ENCODE measurements at regions not wholly inside any gene's neighbourhood (a gene's known extent, or its start where the extent isn't known, plus 50 kb on each side); places are given as distances from the start of the nearest gene placed in this dataset.

DNA sequence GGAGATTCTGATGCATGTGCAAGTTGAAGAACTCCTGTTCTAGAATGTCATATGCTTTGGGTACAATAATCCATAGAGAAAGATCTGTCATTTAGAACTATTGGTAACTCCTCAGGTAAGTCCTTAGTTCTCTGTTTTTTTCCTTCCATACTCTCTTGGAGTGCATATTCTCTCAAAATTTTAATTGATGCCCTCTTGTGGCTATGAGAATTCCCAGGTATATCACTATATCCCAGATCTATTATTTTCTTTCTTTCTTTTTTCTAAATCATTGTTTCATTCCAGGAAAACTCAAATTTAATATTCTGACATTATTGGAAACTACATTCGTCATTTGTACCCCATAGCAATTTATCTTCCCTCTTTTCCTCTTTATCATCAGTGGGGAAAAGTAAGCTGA lies 485.4 kb downstream of the KLF5 start:
- H3K9me3 ChIP-seq (ENCODE audit: severe bottlenecking): no peaks in the 10 kb centered on the region
- ATAC-seq (ENCODE audit: low read depth) (no peak), DNase-seq (ENCODE audit: low spot score) (no peak)
- H3K4me1 ChIP-seq (ENCODE audit: insufficient read depth, poor library complexity, severe bottlenecking): peaks cover 21% of the 10 kb centered on the region
- H3K27ac ChIP-seq (ENCODE audit: poor library complexity, severe bottlenecking): no peak overlapping the region
- H3K4me3 ChIP-seq (ENCODE audit: severe bottlenecking): no peak overlapping the region
- H3K27me3 ChIP-seq (ENCODE audit: insufficient read depth, poor library complexity, severe bottlenecking): no peaks in the 10 kb centered on the region
- no peaks in the 10 kb centered on the region for H3K36me3 ChIP-seq (ENCODE audit: low read depth)
- TF ChIP-seq, protein P1, sequence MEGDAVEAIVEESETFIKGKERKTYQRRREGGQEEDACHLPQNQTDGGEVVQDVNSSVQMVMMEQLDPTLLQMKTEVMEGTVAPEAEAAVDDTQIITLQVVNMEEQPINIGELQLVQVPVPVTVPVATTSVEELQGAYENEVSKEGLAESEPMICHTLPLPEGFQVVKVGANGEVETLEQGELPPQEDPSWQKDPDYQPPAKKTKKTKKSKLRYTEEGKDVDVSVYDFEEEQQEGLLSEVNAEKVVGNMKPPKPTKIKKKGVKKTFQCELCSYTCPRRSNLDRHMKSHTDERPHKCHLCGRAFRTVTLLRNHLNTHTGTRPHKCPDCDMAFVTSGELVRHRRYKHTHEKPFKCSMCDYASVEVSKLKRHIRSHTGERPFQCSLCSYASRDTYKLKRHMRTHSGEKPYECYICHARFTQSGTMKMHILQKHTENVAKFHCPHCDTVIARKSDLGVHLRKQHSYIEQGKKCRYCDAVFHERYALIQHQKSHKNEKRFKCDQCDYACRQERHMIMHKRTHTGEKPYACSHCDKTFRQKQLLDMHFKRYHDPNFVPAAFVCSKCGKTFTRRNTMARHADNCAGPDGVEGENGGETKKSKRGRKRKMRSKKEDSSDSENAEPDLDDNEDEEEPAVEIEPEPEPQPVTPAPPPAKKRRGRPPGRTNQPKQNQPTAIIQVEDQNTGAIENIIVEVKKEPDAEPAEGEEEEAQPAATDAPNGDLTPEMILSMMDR (IDR thresholded peaks at IDR 0.05; ENCODE audit: poor library complexity, severe bottlenecking): peak; percentile 26

DNA sequence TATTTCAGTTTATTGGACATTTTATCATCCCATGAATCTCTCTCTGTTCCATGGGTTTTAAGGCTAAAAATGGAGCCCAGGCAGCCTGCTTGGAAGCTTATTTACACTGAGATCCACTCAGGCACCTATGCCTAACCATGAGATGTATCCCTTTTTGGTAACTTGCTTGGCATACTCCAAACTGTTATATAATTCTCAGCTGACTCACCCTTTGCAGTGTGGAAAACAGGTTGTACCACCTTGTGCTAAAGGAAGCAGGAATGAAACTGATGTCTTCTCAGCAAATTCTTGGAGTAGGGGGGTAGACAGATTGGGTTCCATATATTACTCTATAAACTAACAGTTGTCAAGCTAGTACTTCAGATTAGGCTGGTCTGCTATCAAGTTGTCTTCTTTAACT lies 483.6 kb downstream of the KLF5 start:
- Histone ChIP-seq H3K36me3 (ENCODE audit: low read depth) (no peaks in the 10 kb centered on the region), H3K9me3 (ENCODE audit: severe bottlenecking) (no peaks in the 10 kb centered on the region), H3K4me1 (ENCODE audit: insufficient read depth, poor library complexity, severe bottlenecking) (peaks cover 20% of the 10 kb centered on the region), H3K27me3 (ENCODE audit: insufficient read depth, poor library complexity, severe bottlenecking) (no peaks in the 10 kb centered on the region), H3K27ac (ENCODE audit: poor library complexity, severe bottlenecking) (no peak overlapping the region), H3K4me3 (ENCODE audit: severe bottlenecking) (no peak overlapping the region)
- ATAC-seq (ENCODE audit: low read depth) (no peak), DNase-seq (ENCODE audit: low spot score) (no peak)
- TF ChIP-seq, protein P1 (IDR thresholded peaks at IDR 0.05; ENCODE audit: poor library complexity, severe bottlenecking): no peak

DNA sequence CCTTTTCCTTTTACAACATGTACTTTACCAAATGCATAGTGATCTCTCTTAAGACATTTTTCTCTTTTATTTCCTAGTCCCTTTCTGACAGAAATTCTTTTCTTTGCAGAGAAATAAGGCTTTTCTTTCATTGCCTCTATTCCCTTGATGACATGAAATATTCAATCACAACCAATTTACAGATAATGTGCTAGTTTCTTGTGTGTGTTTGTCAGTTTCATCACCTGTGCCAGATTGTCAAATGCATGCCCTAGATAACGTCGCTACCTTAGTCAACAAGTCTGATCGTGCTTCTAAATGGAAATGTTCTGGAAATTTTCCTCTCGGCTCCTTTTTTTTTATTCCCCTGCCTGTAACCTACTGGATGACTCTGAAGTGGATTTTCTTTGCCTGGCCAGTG lies 478.1 kb downstream of the KLF5 start:
- H3K27me3 ChIP-seq (ENCODE audit: insufficient read depth, poor library complexity, severe bottlenecking): no peaks in the 10 kb centered on the region
- H3K36me3 ChIP-seq (ENCODE audit: low read depth): no peaks in the 10 kb centered on the region
- H3K27ac ChIP-seq (ENCODE audit: poor library complexity, severe bottlenecking): no peak overlapping the region
- peaks cover 3% of the 10 kb centered on the region for H3K4me1 ChIP-seq (ENCODE audit: insufficient read depth, poor library complexity, severe bottlenecking)
- DNase-seq (ENCODE audit: low spot score) (no peak), ATAC-seq (ENCODE audit: low read depth) (no peak)
- TF ChIP-seq, protein P1 (IDR thresholded peaks at IDR 0.05; ENCODE audit: poor library complexity, severe bottlenecking): no peak
- H3K9me3 ChIP-seq (ENCODE audit: severe bottlenecking): no peaks in the 10 kb centered on the region
- no peak overlapping the region for H3K4me3 ChIP-seq (ENCODE audit: severe bottlenecking)

DNA sequence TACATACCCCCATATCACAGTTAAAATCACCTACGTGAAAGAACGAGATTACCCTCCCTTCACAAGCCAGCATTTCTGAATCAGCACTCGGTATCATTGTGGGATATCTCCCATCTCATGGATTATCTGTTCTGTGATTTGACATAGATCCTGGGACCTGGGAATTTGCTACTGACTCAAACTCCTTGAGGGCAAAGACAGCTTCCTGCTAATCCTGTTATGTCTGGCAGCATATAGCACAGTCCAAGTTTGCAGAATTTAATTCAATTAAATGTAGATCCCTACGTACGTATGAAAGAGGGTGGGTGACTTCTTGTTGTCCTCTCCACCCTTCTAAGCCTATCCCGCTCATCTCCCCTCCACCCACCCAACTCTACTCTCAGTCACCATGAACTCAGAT lies 476.5 kb downstream of the KLF5 start:
- ATAC-seq (ENCODE audit: low read depth): no peak; the same call in 2 of the 3 replicates
- Histone ChIP-seq H3K36me3 (ENCODE audit: low read depth) (no peaks in the 10 kb centered on the region), H3K9me3 (ENCODE audit: severe bottlenecking) (no peaks in the 10 kb centered on the region), H3K27me3 (ENCODE audit: insufficient read depth, poor library complexity, severe bottlenecking) (no peaks in the 10 kb centered on the region), H3K4me3 (ENCODE audit: severe bottlenecking) (no peak overlapping the region), H3K4me1 (ENCODE audit: insufficient read depth, poor library complexity, severe bottlenecking) (peaks cover 3% of the 10 kb centered on the region), H3K27ac (ENCODE audit: poor library complexity, severe bottlenecking) (no peak overlapping the region)
- DNase-seq (ENCODE audit: low spot score): no peak
- TF ChIP-seq, protein P1 (IDR thresholded peaks at IDR 0.05; ENCODE audit: poor library complexity, severe bottlenecking): no peak

DNA sequence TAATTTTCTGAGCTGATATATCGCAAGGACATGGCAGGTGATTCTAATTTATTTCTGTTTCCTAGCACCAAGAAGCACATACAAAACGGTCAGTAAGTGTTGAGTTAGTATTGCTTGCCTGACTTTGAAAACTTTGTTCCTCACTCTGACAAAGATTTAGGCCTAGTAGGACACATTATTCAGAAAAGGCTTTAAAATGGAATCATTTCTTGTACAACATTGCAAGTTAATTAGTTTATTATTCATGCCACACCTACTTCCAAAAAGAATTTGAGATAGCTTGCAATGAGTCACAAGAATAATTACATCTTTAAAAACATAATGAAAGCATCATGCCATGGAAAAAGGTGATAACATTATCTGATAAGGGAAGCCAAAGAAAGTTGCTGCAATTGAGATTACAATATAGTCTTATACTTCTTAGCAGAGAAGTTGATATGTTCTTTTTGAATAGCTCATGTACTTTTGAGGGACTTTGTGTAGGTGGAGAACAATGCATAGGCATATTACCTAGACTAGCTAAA lies 474.2 kb downstream of the KLF5 start:
- Histone ChIP-seq H3K9me3 (ENCODE audit: severe bottlenecking) (no peaks in the 10 kb centered on the region), H3K27me3 (ENCODE audit: insufficient read depth, poor library complexity, severe bottlenecking) (no peaks in the 10 kb centered on the region), H3K4me1 (ENCODE audit: insufficient read depth, poor library complexity, severe bottlenecking) (peaks cover 3% of the 10 kb centered on the region), H3K4me3 (ENCODE audit: severe bottlenecking) (no peak overlapping the region), H3K36me3 (ENCODE audit: low read depth) (no peaks in the 10 kb centered on the region), H3K27ac (ENCODE audit: poor library complexity, severe bottlenecking) (no peak overlapping the region)
- no peak for ATAC-seq (ENCODE audit: low read depth)
- TF ChIP-seq, protein P1 (IDR thresholded peaks at IDR 0.05; ENCODE audit: poor library complexity, severe bottlenecking): no peak
- no peak for DNase-seq (ENCODE audit: low spot score)
